Esophagus muscularis mucosa (tissue), 4 donors: ENCODE measurements at regions not wholly inside any gene's neighbourhood (a gene's known extent, or its start where the extent isn't known, plus 50 kb on each side); places are given as distances from the start of the nearest gene placed in this dataset.

ENCODE experiments used
- DNase-seq: peaks from one replicate; pipeline ENCODE4 v3.0.0-alpha.2; 2017; ENCODE audit errors: extremely low spot score
- H3K27ac ChIP-seq, 4 donors: fragments of 200-600 bp; sonication (generic); replicated peaks in 1 of 4; 1 replicate in 3 of 4; 2 replicates in 1 of 4; pipeline ENCODE4 v1.5.1; 2016 to 2019; ENCODE audit warnings: mild to moderate bottlenecking in 1 of 4
- H3K27me3 ChIP-seq, 4 donors: fragments of 200-600 bp; sonication (generic); one replicate each; pipeline versions ENCODE4 v1.5.1 to v1.6.0; 2016 to 2019
- H3K36me3 ChIP-seq, 4 donors: fragments of 200-600 bp; sonication (generic); one replicate each; pipeline ENCODE4 v1.5.1; 2016 to 2019
- H3K4me1 ChIP-seq, 4 donors: fragments of 200-600 bp; sonication (generic); one replicate each; pipeline ENCODE4 v1.5.1; 2016 to 2019
- H3K4me3 ChIP-seq, 4 donors: fragments of 200-600 bp; sonication (generic); 1 replicate in 2 of 4; 2 replicates in 2 of 4; pipeline ENCODE4 v1.5.1; 2016 to 2019; ENCODE audit warnings: mild to moderate bottlenecking in 4 of 4, moderate library complexity in 1 of 4
- H3K9me3 ChIP-seq, 4 donors: fragments of 200-600 bp; sonication (generic); 1 replicate in 3 of 4; 2 replicates in 1 of 4; pipeline ENCODE4 v1.5.1; 2016 to 2019
- CTCF ChIP-seq, 3 experiments: fragments of 200-600 bp in 2 of 3; fragments of 450-650 bp in 1 of 3; sonication (generic) in 2 of 3; IDR thresholded peaks; one replicate each; pipeline ENCODE4 v1.5.1; 2017 to 2019; ENCODE audit warnings: antibody characterized with exemption in 3 of 3, mild to moderate bottlenecking in 2 of 3, moderate library complexity in 1 of 3
- EP300 ChIP-seq: sonication (generic); formaldehyde crosslinking; IDR thresholded peaks from one replicate; pipeline ENCODE4 v1.6.1; 2017; ENCODE audit warnings: antibody characterized with exemption
- POLR2A ChIP-seq: fragments of 450-650 bp; IDR thresholded peaks from one replicate; pipeline ENCODE4 v1.6.1; 2017; ENCODE audit warnings: antibody characterized with exemption, moderate library complexity, mild to moderate bottlenecking, low read depth
- POLR2AphosphoS5 ChIP-seq, 2 donors: sonication (generic); formaldehyde crosslinking; IDR thresholded peaks; one replicate each; pipeline ENCODE4 v1.6.1; 2017; ENCODE audit warnings: antibody characterized with exemption in 2 of 2
- WGBS: methylation state at CpG from one replicate; pipeline ENCODE4 v1.1.5; 2018; 5-methylcytosine and 5-hydroxymethylcytosine counted together
- intact Hi-C: fragments of 100-400 bp; cut with DNase I; formaldehyde crosslinking; loops from one replicate; pipeline ENCODE4 v1.15.1; 2023

GRCh38 chr2:215667585-215668377, 231.9 kb upstream of the FN1 start:
- Histone ChIP-seq H3K36me3 (no peaks in the 10 kb centered on the region), H3K27me3 (no peaks in the 10 kb centered on the region), H3K4me1 (peaks cover 7 to 53% (median 45%) of the 10 kb centered on the region in 4 donors), H3K9me3 (no peaks in the 10 kb centered on the region), H3K27ac (peak overlapping the region; percentile 60 to 76 (median 72)), H3K4me3 (peak overlapping the region in 1 of 4 donors; percentile 1)
- TF ChIP-seq CTCF (IDR thresholded peaks at IDR 0.05) (no peak), EP300 (no peak)
- intact Hi-C loops: loop anchor here (5.0 to 10.0 kb wide), 4 partner anchors 40 to 233 kb away; partner anchors contain the start of gene FN1
- 45% methylated on average over 10 of the region's 10 CpGs for WGBS
- DNase-seq: no peak

- no peak overlapping the region for H3K4me3 ChIP-seq
- H3K9me3 ChIP-seq: no peaks in the 10 kb centered on the region
- H3K4me1 ChIP-seq: peaks cover 7 to 71% (median 57%) of the 10 kb centered on the region in 4 donors
- H3K36me3 ChIP-seq: no peaks in the 10 kb centered on the region
- no peak for DNase-seq
- H3K27ac ChIP-seq: peak overlapping the region; percentile 49 to 79 (median 62)
- WGBS: 64% methylated on average over 3 of the region's 3 CpGs
- no peaks in the 10 kb centered on the region for H3K27me3 ChIP-seq
- intact Hi-C loops: loop anchor here (5.0 to 10.0 kb wide), 4 partner anchors 42 to 230 kb away; partner anchors contain the start of gene FN1
- TF ChIP-seq EP300: no peak
- TF ChIP-seq POLR2AphosphoS5 (IDR thresholded peaks at IDR 0.05): peak; percentile 20 to 64
Observed at GRCh38 chr2:215664847-215665525, 229.1 kb upstream of the FN1 start.

DNA sequence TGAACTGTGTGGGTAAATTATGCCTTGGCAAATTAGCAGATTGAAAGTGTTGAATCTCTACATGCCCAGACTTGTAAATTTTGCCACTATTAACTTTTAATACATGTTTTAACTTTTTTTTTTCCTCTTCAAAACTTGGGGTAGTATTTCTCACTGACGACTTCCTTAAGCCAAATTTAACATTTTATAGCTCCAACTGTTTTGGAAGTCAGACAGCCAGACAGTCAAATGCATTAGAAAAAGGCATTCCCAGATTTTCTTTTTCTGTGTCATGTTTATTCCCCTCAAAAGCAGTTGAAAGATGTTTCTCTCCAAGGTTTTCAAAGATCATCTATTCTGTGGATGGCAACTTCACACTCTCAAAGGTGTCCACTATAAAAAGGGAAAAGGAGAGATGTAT, 226.8 kb upstream of the FN1 start:
- no peak for TF ChIP-seq POLR2AphosphoS5 (IDR thresholded peaks at IDR 0.05)
- no peak for TF ChIP-seq POLR2A
- no peak for TF ChIP-seq EP300
- no peak for TF ChIP-seq CTCF (IDR thresholded peaks at IDR 0.05)
- H3K27ac ChIP-seq: peak overlapping the region in 3 of 4 donors; percentile 73 to 79 (median 77)
- H3K9me3 ChIP-seq: no peaks in the 10 kb centered on the region
- peaks cover 0 to 71% (median 51%) of the 10 kb centered on the region in 4 donors for H3K4me1 ChIP-seq
- WGBS: 41% methylated on average over 1 of the region's 1 CpG
- DNase-seq: no peak
- no peaks in the 10 kb centered on the region for H3K27me3 ChIP-seq
- H3K4me3 ChIP-seq: no peak overlapping the region
- no peaks in the 10 kb centered on the region for H3K36me3 ChIP-seq
- intact Hi-C loops: loop anchor here (10.0 kb wide), 2 partner anchors 132 to 228 kb away; partner anchors contain the start of gene FN1

DNA sequence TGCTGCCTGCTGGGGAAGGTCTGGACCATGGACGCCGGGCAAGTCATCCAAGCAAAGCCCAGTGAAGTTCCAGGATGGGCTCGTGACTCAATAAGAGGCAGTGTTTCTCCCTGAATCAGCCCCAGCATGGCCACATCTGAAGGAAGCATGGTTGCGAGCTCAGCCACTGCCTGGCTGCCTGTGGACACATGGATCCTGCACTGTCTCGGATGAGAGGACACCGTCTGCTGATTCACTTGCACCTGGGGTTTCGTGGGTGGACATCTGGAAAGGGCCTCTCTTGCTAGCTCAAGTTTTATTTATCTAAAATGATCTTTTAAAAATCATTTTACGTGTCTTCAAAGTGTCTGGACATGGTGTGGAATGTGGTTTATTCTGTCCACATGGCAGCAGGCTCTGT, 224.8 kb upstream of the FN1 start:
- Histone ChIP-seq H3K27me3 (no peaks in the 10 kb centered on the region), H3K36me3 (no peaks in the 10 kb centered on the region), H3K4me1 (peaks cover 0 to 65% (median 49%) of the 10 kb centered on the region in 4 donors), H3K9me3 (no peaks in the 10 kb centered on the region), H3K27ac (peak overlapping the region; percentile 71 to 79 (median 75)), H3K4me3 (no peak overlapping the region)
- TF ChIP-seq CTCF (IDR thresholded peaks at IDR 0.05) (no peak), POLR2AphosphoS5 (IDR thresholded peaks at IDR 0.05) (peak in 1 of 2 donors; percentile 60)
- DNase-seq: no peak
- WGBS: 69% methylated on average over 6 of the region's 8 CpGs
- intact Hi-C loops: loop anchor here (10.0 kb wide), 2 partner anchors 134 to 226 kb away; partner anchors contain the start of gene FN1

DNA sequence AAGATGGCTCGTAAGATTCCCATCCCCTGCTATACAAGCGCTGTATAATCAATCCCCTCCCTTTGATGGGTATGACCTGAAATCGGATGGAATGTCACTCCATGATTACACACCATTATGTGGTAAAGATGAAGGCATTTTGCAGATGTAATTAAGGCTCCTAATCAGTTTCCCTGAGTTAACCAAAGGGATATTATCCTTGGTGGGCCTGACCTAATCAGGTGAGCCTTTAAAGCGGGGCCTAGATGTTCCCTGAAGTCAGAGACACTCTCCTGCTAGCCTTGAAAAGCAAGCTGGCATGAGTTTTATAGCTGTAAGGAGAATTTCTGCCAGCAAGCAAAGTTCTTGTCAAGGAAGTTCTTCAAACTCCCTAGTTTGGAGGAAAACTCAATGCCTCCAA, 223.8 kb upstream of the FN1 start:
- no peak for DNase-seq
- Histone ChIP-seq H3K9me3 (no peaks in the 10 kb centered on the region), H3K27me3 (no peaks in the 10 kb centered on the region), H3K4me3 (no peak overlapping the region), H3K36me3 (no peaks in the 10 kb centered on the region), H3K27ac (peak overlapping the region; percentile 71 to 79 (median 75)), H3K4me1 (peaks cover 0 to 63% (median 49%) of the 10 kb centered on the region in 4 donors)
- intact Hi-C loops: loop anchor here (10.0 kb wide), 2 partner anchors 135 to 225 kb away; partner anchors contain the start of gene FN1
- 62% methylated on average over 4 of the region's 4 CpGs for WGBS
- TF ChIP-seq POLR2AphosphoS5 (IDR thresholded peaks at IDR 0.05) (no peak), EP300 (no peak), POLR2A (no peak), CTCF (IDR thresholded peaks at IDR 0.05) (no peak)
